Left lung (tissue), 4 donors: ENCODE measurements at regions not wholly inside any gene's neighbourhood (a gene's known extent, or its start where the extent isn't known, plus 50 kb on each side); places are given as distances from the start of the nearest gene placed in this dataset.
A peak's percentile ranks its signal among the peaks of the same experiment; 100 is the strongest.

Experiments
- ATAC-seq: fragments of 200-7000 bp; cut with Tn5 transposase; one replicate; pipeline ENCODE4 v1.9.1; 2020; ENCODE audit warnings: moderate library complexity
- DNase-seq, 4 donors: peaks; one replicate each; pipeline ENCODE4 v3.0.0-alpha.2; 2013 to 2020
- H3K27ac ChIP-seq, 2 donors: fragments of 200-600 bp; sonication (generic) in 1 of 2; one replicate each; pipeline versions ENCODE4 v1.5.0 to v1.8.0; 2020 to 2021
- H3K27me3 ChIP-seq, 2 donors: fragments of 200-600 bp; sonication (generic) in 1 of 2; one replicate each; pipeline versions ENCODE4 v1.5.0 to v1.8.0; 2020 to 2021
- H3K36me3 ChIP-seq, 2 donors: fragments of 200-600 bp; sonication (generic) in 1 of 2; one replicate each; pipeline versions ENCODE4 v1.5.0 to v1.8.0; 2020 to 2021
- H3K4me1 ChIP-seq, 2 donors: fragments of 200-600 bp; one replicate each; pipeline ENCODE4 v1.8.0; 2021
- H3K4me3 ChIP-seq, 2 donors: fragments of 200-600 bp; sonication (generic) in 1 of 2; one replicate each; pipeline versions ENCODE4 v1.5.0 to v1.8.0; 2020 to 2021; ENCODE audit warnings: mild to moderate bottlenecking in 1 of 2
- H3K9me3 ChIP-seq, 2 donors: fragments of 200-600 bp; sonication (generic) in 1 of 2; one replicate each; pipeline versions ENCODE4 v1.5.0 to v1.8.0; 2020 to 2021
- CTCF ChIP-seq, 2 donors: fragments of 200-600 bp; sonication (generic) in 1 of 2; IDR thresholded peaks; one replicate each; pipeline versions ENCODE4 v1.5.0 to v1.8.0; 2021; ENCODE audit warnings: antibody characterized with exemption in 2 of 2
- intact Hi-C, 2 donors: fragments of 100-400 bp; cut with DNase I; formaldehyde crosslinking; loops; one replicate each; pipeline versions ENCODE4 v1.11.2 to v1.14.2; 2022
- donor health status: DM: no; HTN: yes; CAD: no.
- donor health status: DM: no; HTN: no; CAD: no.

- H3K36me3 ChIP-seq: no peaks in the 10 kb centered on the region
- no peaks in the 10 kb centered on the region for H3K9me3 ChIP-seq
- intact Hi-C loops: no loop called here
- H3K27me3 ChIP-seq: no peaks in the 10 kb centered on the region
- no peak overlapping the region for H3K4me3 ChIP-seq
- no peak for TF ChIP-seq CTCF (IDR thresholded peaks at IDR 0.05)
- DNase-seq (no peak), ATAC-seq (no peak)
- peaks cover 3 to 6% of the 10 kb centered on the region in 2 donors for H3K4me1 ChIP-seq
- H3K27ac ChIP-seq: no peak overlapping the region
Observed at GRCh38 chr2:436205-436604, 148.3 kb upstream of the ALKAL2 start.

GRCh38 chr2:434625-435024 is 146.7 kb upstream of the ALKAL2 start:
- Histone ChIP-seq H3K4me3 (no peak overlapping the region), H3K9me3 (no peaks in the 10 kb centered on the region), H3K27ac (no peak overlapping the region), H3K36me3 (no peaks in the 10 kb centered on the region), H3K4me1 (peaks cover 0 to 3% of the 10 kb centered on the region in 2 donors), H3K27me3 (peaks cover 0 to 6% of the 10 kb centered on the region in 2 donors)
- DNase-seq: no peak
- intact Hi-C loops: no loop called here
- ATAC-seq: no peak
- no peak for TF ChIP-seq CTCF (IDR thresholded peaks at IDR 0.05)

GRCh38 chr2:433216-433615 is 145.3 kb upstream of the ALKAL2 start:
- Histone ChIP-seq H3K9me3 (no peaks in the 10 kb centered on the region), H3K4me3 (no peak overlapping the region), H3K27me3 (peaks cover 0 to 6% of the 10 kb centered on the region in 2 donors), H3K36me3 (no peaks in the 10 kb centered on the region), H3K4me1 (peaks cover 0 to 3% of the 10 kb centered on the region in 2 donors), H3K27ac (no peak overlapping the region)
- TF ChIP-seq CTCF (IDR thresholded peaks at IDR 0.05): no peak
- intact Hi-C loops: no loop called here
- DNase-seq (no peak), ATAC-seq (no peak)

GRCh38 chr2:430291-431040 is 142.6 kb upstream of the ALKAL2 start:
- Histone ChIP-seq H3K27me3 (peaks cover 0 to 6% of the 10 kb centered on the region in 2 donors), H3K36me3 (no peaks in the 10 kb centered on the region), H3K4me3 (no peak overlapping the region), H3K9me3 (no peaks in the 10 kb centered on the region), H3K4me1 (no peaks in the 10 kb centered on the region), H3K27ac (peak overlapping the region in 1 of 2 donors; percentile 13)
- DNase-seq (no peak), ATAC-seq (no peak)
- no peak for TF ChIP-seq CTCF (IDR thresholded peaks at IDR 0.05)
- intact Hi-C loops: no loop called here

- Histone ChIP-seq H3K9me3 (no peaks in the 10 kb centered on the region), H3K4me3 (no peak overlapping the region), H3K27ac (peak overlapping the region in 1 of 2 donors; percentile 13), H3K27me3 (peaks cover 0 to 6% of the 10 kb centered on the region in 2 donors), H3K36me3 (no peaks in the 10 kb centered on the region), H3K4me1 (no peaks in the 10 kb centered on the region)
- DNase-seq: no peak
- no peak for ATAC-seq
- intact Hi-C loops: no loop called here
- TF ChIP-seq CTCF (IDR thresholded peaks at IDR 0.05): no peak
Observed at GRCh38 chr2:429575-430254, 141.8 kb upstream of the ALKAL2 start.
